Chondrocyte (in vitro differentiated cells): ENCODE measurements at regions not wholly inside any gene's neighbourhood (a gene's known extent, or its start where the extent isn't known, plus 50 kb on each side); places are given as distances from the start of the nearest gene placed in this dataset.

Experiments used
- DNase-seq: peaks from one replicate; pipeline ENCODE4 v3.0.0; 2021; ENCODE audit warnings: mixed read lengths, low spot score
- H3K27ac Mint-ChIP-seq: one replicate; pipeline ENCODE4 v1.8.0; 2021; ENCODE audit warnings: mild to moderate bottlenecking, moderate library complexity, mixed read lengths; ENCODE audit not compliant: unreplicated experiment
- H3K27me3 Mint-ChIP-seq: 2 replicates; pipeline ENCODE4 v1.8.0; 2021; ENCODE audit warnings: low read depth, mixed read lengths
- H3K36me3 Mint-ChIP-seq: 2 replicates; pipeline ENCODE4 v1.8.0; 2021; ENCODE audit warnings: low read depth, mixed read lengths
- H3K4me1 Mint-ChIP-seq: 2 replicates; pipeline ENCODE4 v1.8.0; 2021; ENCODE audit warnings: low read depth, mild to moderate bottlenecking, mixed read lengths
- H3K4me3 Mint-ChIP-seq: one replicate; pipeline ENCODE4 v1.8.0; 2021; ENCODE audit warnings: mild to moderate bottlenecking, moderate library complexity, mixed read lengths; ENCODE audit not compliant: unreplicated experiment
- H3K9me3 Mint-ChIP-seq: 2 replicates; pipeline ENCODE4 v1.8.0; 2021; ENCODE audit warnings: low read depth, mixed read lengths
- CTCF ChIP-seq: fragments of 200-600 bp; sonication (generic); IDR thresholded peaks from 2 replicates; pipeline ENCODE4 v1.5.0; 2021; ENCODE audit warnings: antibody characterized with exemption, mild to moderate bottlenecking, moderate library complexity

- H3K27me3 Mint-ChIP-seq = no peaks in the 10 kb centered on the region
- no peaks in the 10 kb centered on the region for H3K4me1 Mint-ChIP-seq
- DNase-seq = no peak
- no peaks in the 10 kb centered on the region for H3K9me3 Mint-ChIP-seq
- H3K36me3 Mint-ChIP-seq = peaks cover 5% of the 10 kb centered on the region
- no peak for TF ChIP-seq CTCF
- no peak overlapping the region for H3K4me3 Mint-ChIP-seq
- no peak overlapping the region for H3K27ac Mint-ChIP-seq
Measured at GRCh38 chr1:94678202-94678848, 136.8 kb upstream of the F3 start.

- no peaks in the 10 kb centered on the region for H3K27me3 Mint-ChIP-seq
- no peak for TF ChIP-seq CTCF
- H3K4me3 Mint-ChIP-seq = no peak overlapping the region
- no peaks in the 10 kb centered on the region for H3K9me3 Mint-ChIP-seq
- no peaks in the 10 kb centered on the region for H3K4me1 Mint-ChIP-seq
- no peak overlapping the region for H3K27ac Mint-ChIP-seq
- H3K36me3 Mint-ChIP-seq = peaks cover 5% of the 10 kb centered on the region
- no peak for DNase-seq
Measured at GRCh38 chr1:94677714-94678113, 136.2 kb upstream of the F3 start.

GRCh38 chr1:94677087-94677486 lies 135.5 kb upstream of the F3 start:
- Mint-ChIP-seq H3K36me3 (peaks cover 4% of the 10 kb centered on the region), H3K27ac (no peak overlapping the region), H3K9me3 (no peaks in the 10 kb centered on the region), H3K4me1 (no peaks in the 10 kb centered on the region), H3K27me3 (no peaks in the 10 kb centered on the region), H3K4me3 (no peak overlapping the region)
- no peak for TF ChIP-seq CTCF
- no peak for DNase-seq

GRCh38 chr1:94676686-94677085 lies 135.1 kb upstream of the F3 start:
- Mint-ChIP-seq H3K4me3 (no peak overlapping the region), H3K27me3 (no peaks in the 10 kb centered on the region), H3K9me3 (no peaks in the 10 kb centered on the region), H3K4me1 (no peaks in the 10 kb centered on the region), H3K36me3 (peaks cover 6% of the 10 kb centered on the region), H3K27ac (no peak overlapping the region)
- DNase-seq = no peak
- TF ChIP-seq CTCF = no peak

GRCh38 chr1:94675373-94675772 lies 133.8 kb upstream of the F3 start:
- Mint-ChIP-seq H3K27me3 (no peaks in the 10 kb centered on the region), H3K36me3 (peaks cover 6% of the 10 kb centered on the region), H3K9me3 (no peaks in the 10 kb centered on the region), H3K27ac (no peak overlapping the region), H3K4me1 (no peaks in the 10 kb centered on the region), H3K4me3 (no peak overlapping the region)
- no peak for TF ChIP-seq CTCF
- no peak for DNase-seq
